GM23248 (cell line): ENCODE measurements at regions not wholly inside any gene's neighbourhood (a gene's known extent, or its start where the extent isn't known, plus 50 kb on each side); places are given as distances from the start of the nearest gene placed in this dataset.

Source experiments
- EZH2 ChIP-seq: fragments of 200-600 bp; sonication (generic); IDR thresholded peaks from 2 replicates; pipeline ENCODE4 v1.6.1; 2018; ENCODE audit warnings: antibody characterized with exemption, mild to moderate bottlenecking; ENCODE audit not compliant: insufficient read depth, poor library complexity, severe bottlenecking
- EZH2phosphoT487 ChIP-seq: fragments of 200-600 bp; sonication (generic); IDR thresholded peaks from 2 replicates; pipeline ENCODE4 v1.6.1; 2018; ENCODE audit warnings: antibody characterized with exemption, moderate library complexity, mild to moderate bottlenecking, low read depth; ENCODE audit not compliant: insufficient read depth

GRCh38 chr3:55352668-55353067 lies 134.4 kb downstream of the WNT5A start:
- no peak for TF ChIP-seq EZH2phosphoT487
- no peak for TF ChIP-seq EZH2
